Hepatocyte (in vitro differentiated cells): ENCODE measurements at regions not wholly inside any gene's neighbourhood (a gene's known extent, or its start where the extent isn't known, plus 50 kb on each side); places are given as distances from the start of the nearest gene placed in this dataset.

ENCODE experiments used
- DNase-seq: peaks from one replicate; pipeline ENCODE4 v3.0.0-alpha.2; 2016; ENCODE audit warnings: low spot score
- H2AFZ ChIP-seq: fragments of 200-600 bp; sonication (generic); 2 replicates; pipeline ENCODE4 v1.6.0; 2016; ENCODE audit warnings: antibody characterized with exemption, mild to moderate bottlenecking
- H3K27ac ChIP-seq: fragments of 200-600 bp; sonication (generic); 2 replicates; pipeline ENCODE4 v1.5.1; 2016; ENCODE audit warnings: mild to moderate bottlenecking
- H3K27me3 ChIP-seq: fragments of 200-600 bp; sonication (generic); 2 replicates; pipeline ENCODE4 v1.6.1; 2016
- H3K36me3 ChIP-seq: fragments of 200-600 bp; sonication (generic); replicated peaks from 2 replicates; pipeline ENCODE4 v1.5.1; 2016; ENCODE audit warnings: low read depth; ENCODE audit not compliant: insufficient read depth
- H3K4me1 ChIP-seq: fragments of 200-600 bp; sonication (generic); 2 replicates; pipeline ENCODE4 v1.5.1; 2016; ENCODE audit warnings: mild to moderate bottlenecking, moderate library complexity; ENCODE audit not compliant: insufficient read depth
- H3K4me2 ChIP-seq: fragments of 200-600 bp; sonication (generic); 2 replicates; pipeline ENCODE4 v1.6.0; 2016
- H3K4me3 ChIP-seq: fragments of 200-600 bp; sonication (generic); 2 replicates; pipeline ENCODE4 v1.5.1; 2016; ENCODE audit warnings: mild to moderate bottlenecking
- H3K79me2 ChIP-seq: fragments of 200-600 bp; sonication (generic); 2 replicates; pipeline ENCODE4 v1.6.0; 2017; ENCODE audit warnings: mild to moderate bottlenecking
- H3K9me2 ChIP-seq: fragments of 200-600 bp; sonication (generic); replicated peaks from 2 replicates; pipeline ENCODE4 v1.6.0; 2017; ENCODE audit warnings: mild to moderate bottlenecking; ENCODE audit not compliant: insufficient read depth
- H3K9me3 ChIP-seq: fragments of 200-600 bp; sonication (generic); 2 replicates; pipeline ENCODE4 v1.5.1; 2016; ENCODE audit warnings: low read depth, mild to moderate bottlenecking
- H4K20me1 ChIP-seq: fragments of 200-600 bp; sonication (generic); 2 replicates; pipeline ENCODE4 v1.6.0; 2016; ENCODE audit warnings: mild to moderate bottlenecking; ENCODE audit not compliant: insufficient read depth, poor library complexity, severe bottlenecking
- CTCF ChIP-seq: fragments of 200-600 bp; sonication (generic); IDR thresholded peaks from 2 replicates; pipeline ENCODE4 v1.5.1; 2016; ENCODE audit warnings: antibody characterized with exemption, mild to moderate bottlenecking; ENCODE audit not compliant: poor library complexity
- EZH2 ChIP-seq: fragments of 200-600 bp; sonication (generic); IDR thresholded peaks from 2 replicates; pipeline ENCODE4 v1.6.1; 2016; ENCODE audit warnings: antibody characterized with exemption, mild to moderate bottlenecking, borderline replicate concordance
- EZH2phosphoT487 ChIP-seq: fragments of 200-600 bp; sonication (generic); IDR thresholded peaks from one replicate; pipeline ENCODE4 v1.6.1; 2018; ENCODE audit warnings: antibody characterized with exemption, mild to moderate bottlenecking, low read depth, moderate library complexity; ENCODE audit not compliant: unreplicated experiment, severe bottlenecking
- WGBS: methylation state at CpG from one replicate; pipeline ENCODE4 v1.1.6; 2016; ENCODE audit warnings: low lambda C conversion rate; ENCODE audit errors: missing lambda C conversion rate; 5-methylcytosine and 5-hydroxymethylcytosine counted together

- no peak overlapping the region for H3K4me2 ChIP-seq
- H4K20me1 ChIP-seq: no peaks in the 10 kb centered on the region
- no peak overlapping the region for H2AFZ ChIP-seq
- 86% methylated on average over 2 of the region's 2 CpGs for WGBS
- DNase-seq: no peak
- H3K9me3 ChIP-seq: no peaks in the 10 kb centered on the region
- H3K4me3 ChIP-seq: no peak overlapping the region
- H3K9me2 ChIP-seq: no peaks in the 10 kb centered on the region
- H3K79me2 ChIP-seq: no peaks in the 10 kb centered on the region
- H3K36me3 ChIP-seq: no peaks in the 10 kb centered on the region
- TF ChIP-seq CTCF (no peak), EZH2 (no peak), EZH2phosphoT487 (no peak)
- no peak overlapping the region for H3K27ac ChIP-seq
- H3K27me3 ChIP-seq: no peaks in the 10 kb centered on the region
- no peaks in the 10 kb centered on the region for H3K4me1 ChIP-seq
These were observed 382.1 kb upstream of the CDH18 start for GRCh38 chr5:20370061-20370460.

- no peaks in the 10 kb centered on the region for H3K4me1 ChIP-seq
- H3K4me2 ChIP-seq: no peak overlapping the region
- no peaks in the 10 kb centered on the region for H3K27me3 ChIP-seq
- no peaks in the 10 kb centered on the region for H3K79me2 ChIP-seq
- H3K27ac ChIP-seq: no peak overlapping the region
- no peaks in the 10 kb centered on the region for H3K9me2 ChIP-seq
- DNase-seq: no peak
- no peak overlapping the region for H3K4me3 ChIP-seq
- no peaks in the 10 kb centered on the region for H4K20me1 ChIP-seq
- no peaks in the 10 kb centered on the region for H3K9me3 ChIP-seq
- no peak overlapping the region for H2AFZ ChIP-seq
- no peaks in the 10 kb centered on the region for H3K36me3 ChIP-seq
- 82% methylated on average over 3 of the region's 3 CpGs for WGBS
- TF ChIP-seq EZH2phosphoT487 (no peak), CTCF (no peak), EZH2 (no peak)
These were observed 381.5 kb upstream of the CDH18 start for GRCh38 chr5:20369518-20369885.

GRCh38 chr5:20368571-20369517, 380.8 kb upstream of the CDH18 start:
- H3K4me3 ChIP-seq: no peak overlapping the region
- WGBS: 81% methylated on average over 3 of the region's 3 CpGs

More at GRCh38 chr5:20368571-20369517, 380.8 kb upstream of the CDH18 start:
- Histone ChIP-seq H3K4me1 (no peaks in the 10 kb centered on the region), H3K9me2 (no peaks in the 10 kb centered on the region), H3K27ac (no peak overlapping the region), H3K4me2 (no peak overlapping the region), H4K20me1 (no peaks in the 10 kb centered on the region), H3K79me2 (no peaks in the 10 kb centered on the region), H3K27me3 (no peaks in the 10 kb centered on the region), H2AFZ (no peak overlapping the region), H3K36me3 (no peaks in the 10 kb centered on the region), H3K9me3 (no peaks in the 10 kb centered on the region)
- no peak for DNase-seq
- TF ChIP-seq EZH2: no peak
- TF ChIP-seq CTCF: no peak
- no peak for TF ChIP-seq EZH2phosphoT487
